SK-N-SH (cell line): ENCODE measurements at regions not wholly inside any gene's neighbourhood (a gene's known extent, or its start where the extent isn't known, plus 50 kb on each side); places are given as distances from the start of the nearest gene placed in this dataset.

Experiments used
- CTCF ChIA-PET: fragments of 300-600, 350-600 bp; formaldehyde crosslinking; extraction: SDS; loops from one replicate; lab custom pipeline; 2021; lab: Yijun Ruan, JAX
- POLR2A ChIA-PET: fragments of 350-600 bp; sonication (Branson Sonifier 250); formaldehyde crosslinking; extraction: SDS; loops from one replicate; lab custom pipeline; 2020; ENCODE audit warnings: antibody characterized with exemption, inconsistent platforms; lab: Yijun Ruan, JAX
- DNase-seq: peaks from one replicate; pipeline ENCODE4 v3.0.0; 2012
- H2AFZ ChIP-seq: fragments of 200-600 bp; sonication (generic); 2 replicates; pipeline ENCODE4 v1.8.1; 2016; ENCODE audit warnings: antibody characterized with exemption, mild to moderate bottlenecking, low read depth
- H3F3A ChIP-seq: fragments of 200-600 bp; sonication (generic); replicated peaks from 2 replicates; pipeline ENCODE3; 2016; ENCODE audit warnings: antibody characterized with exemption, mild to moderate bottlenecking; ENCODE audit not compliant: insufficient read depth
- H3K27ac ChIP-seq, 2 experiments: fragments of 200-500 bp in 1 of 2; fragments of 200-600 bp in 1 of 2; sonication (Bioruptor generic) in 1 of 2; sonication (generic), shearing (Covaris generic) in 1 of 2; 2 replicates each; pipeline versions ENCODE4 v1.5.1 to v1.6.1; 2014 to 2016; ENCODE audit warnings: low read depth in 2 of 2, inconsistent platforms in 1 of 2, low read length in 1 of 2, mild to moderate bottlenecking in 1 of 2, mixed read lengths in 1 of 2
- H3K27me3 ChIP-seq: fragments of 200-600 bp; sonication (generic), shearing (Covaris generic); 2 replicates; pipeline ENCODE4 v1.6.1; 2016; ENCODE audit warnings: mixed run types; ENCODE audit not compliant: insufficient read depth
- H3K36me3 ChIP-seq, 2 experiments: fragments of 200-500 bp in 1 of 2; fragments of 200-600 bp in 1 of 2; sonication (Bioruptor generic) in 1 of 2; sonication (generic) in 1 of 2; replicated peaks in 1 of 2; 2 replicates each; pipeline versions ENCODE3 to v1.5.1; 2014 to 2016; ENCODE audit warnings: low read length in 1 of 2, mild to moderate bottlenecking in 1 of 2; ENCODE audit not compliant: insufficient read depth in 2 of 2, control insufficient read depth in 1 of 2
- H3K4me1 ChIP-seq, 2 experiments: fragments of 200-500 bp in 1 of 2; fragments of 200-600 bp in 1 of 2; sonication (Bioruptor generic) in 1 of 2; sonication (generic), shearing (Covaris generic) in 1 of 2; 2 replicates each; pipeline versions ENCODE4 v1.5.1 to v1.6.1; 2014 to 2016; ENCODE audit warnings: low read depth in 1 of 2, low read length in 1 of 2, mixed run types in 1 of 2; ENCODE audit not compliant: insufficient read depth in 2 of 2, control insufficient read depth in 1 of 2
- H3K4me2 ChIP-seq: fragments of 200-600 bp; sonication (generic), shearing (Covaris generic); 2 replicates; pipeline ENCODE4 v1.6.1; 2017; ENCODE audit warnings: mixed run types
- H3K4me3 ChIP-seq, 2 experiments: fragments of 200-500 bp in 1 of 2; fragments of 200-600 bp in 1 of 2; sonication (Bioruptor generic) in 1 of 2; sonication (generic), shearing (Covaris generic) in 1 of 2; 2 replicates each; pipeline versions ENCODE4 v1.5.1 to v1.8.1; 2014 to 2016; ENCODE audit warnings: low read depth in 2 of 2, inconsistent platforms in 1 of 2, low read length in 1 of 2, mild to moderate bottlenecking in 1 of 2, mixed read lengths in 1 of 2, moderate library complexity in 1 of 2
- H3K79me2 ChIP-seq: fragments of 200-600 bp; sonication (generic); 2 replicates; pipeline ENCODE4 v1.8.1; 2017; ENCODE audit warnings: mild to moderate bottlenecking; ENCODE audit not compliant: insufficient read depth
- H3K9ac ChIP-seq: fragments of 200-600 bp; sonication (generic); 2 replicates; pipeline ENCODE4 v1.6.1; 2017; ENCODE audit warnings: mixed run types
- H3K9me2 ChIP-seq: fragments of 200-600 bp; sonication (generic); 2 replicates; pipeline ENCODE4 v1.6.1; 2017; ENCODE audit warnings: mixed run types
- H3K9me3 ChIP-seq: fragments of 200-600 bp; sonication (generic); 2 replicates; pipeline ENCODE4 v1.6.1; 2017; ENCODE audit warnings: mixed run types, mild to moderate bottlenecking, moderate library complexity
- H4K20me1 ChIP-seq: fragments of 200-600 bp; sonication (generic); 2 replicates; pipeline ENCODE4 v1.6.1; 2017; ENCODE audit warnings: mild to moderate bottlenecking, mixed run types; ENCODE audit not compliant: insufficient read depth
- CTCF ChIP-seq: fragments of 200-600 bp; sonication (generic); IDR thresholded peaks from 2 replicates; pipeline ENCODE4 v1.6.1; 2017; ENCODE audit warnings: antibody characterized with exemption, mild to moderate bottlenecking, moderate library complexity
- ELF1 ChIP-seq: IDR thresholded peaks from 2 replicates; pipeline ENCODE4 v1.4.0; 2012
- EP300 ChIP-seq, 2 experiments: IDR thresholded peaks; 2 replicates each; pipeline versions ENCODE4 v1.4.0 to v1.6.1; 2012; ENCODE audit warnings: borderline replicate concordance in 1 of 2, low read depth in 1 of 2, low read length in 1 of 2
- FOSL2 ChIP-seq: IDR thresholded peaks from 2 replicates; pipeline ENCODE4 v1.4.0; 2012; ENCODE audit warnings: low read depth, mild to moderate bottlenecking, moderate library complexity, borderline replicate concordance
- GABPA ChIP-seq: IDR thresholded peaks from 2 replicates; pipeline ENCODE4 v1.4.0; 2012; ENCODE audit warnings: low read depth, mild to moderate bottlenecking
- GATA2 ChIP-seq: sonication (generic); formaldehyde crosslinking; IDR thresholded peaks from 2 replicates; pipeline ENCODE4 v1.5.0; 2020; ENCODE audit warnings: mild to moderate bottlenecking, missing genetic modification reagents
- MAX ChIP-seq: IDR thresholded peaks from 2 replicates; pipeline ENCODE4 v1.4.0; 2012; ENCODE audit warnings: low read depth
- MXI1 ChIP-seq: IDR thresholded peaks from 2 replicates; pipeline ENCODE4 v1.6.1; 2012; ENCODE audit warnings: mild to moderate bottlenecking, low read depth, low read length, improper control_type of control experiment
- POLR2AphosphoS5 ChIP-seq: IDR thresholded peaks from 2 replicates; pipeline ENCODE4 v1.6.1; 2012; ENCODE audit warnings: low read depth, low read length
- RAD21 ChIP-seq: IDR thresholded peaks from 2 replicates; pipeline ENCODE4 v1.6.1; 2012; ENCODE audit warnings: mild to moderate bottlenecking, low read length
- REST ChIP-seq: IDR thresholded peaks from 2 replicates; pipeline ENCODE4 v1.6.1; 2012; ENCODE audit warnings: mild to moderate bottlenecking, low read depth, low read length, moderate library complexity
- RXRA ChIP-seq: IDR thresholded peaks from 2 replicates; pipeline ENCODE4 v1.4.0; 2012; ENCODE audit warnings: low read depth, mild to moderate bottlenecking, borderline replicate concordance
- TCF12 ChIP-seq: IDR thresholded peaks from 2 replicates; pipeline ENCODE4 v1.4.0; 2012
- USF1 ChIP-seq: IDR thresholded peaks from 2 replicates; pipeline ENCODE4 v1.4.0; 2012; ENCODE audit warnings: low read depth, borderline replicate concordance
- YY1 ChIP-seq: IDR thresholded peaks from 2 replicates; pipeline ENCODE4 v1.4.0; 2012; ENCODE audit warnings: low read depth, mild to moderate bottlenecking
- WGBS: methylation state at CpG from one replicate; pipeline ENCODE4 v1.1.6; 2017; ENCODE audit warnings: low lambda C conversion rate; 5-methylcytosine and 5-hydroxymethylcytosine counted together

GRCh38 chr22:48520884-48521588, 1306.6 kb downstream of the BRD1 start:
- no peak for TF ChIP-seq USF1
- TF ChIP-seq TCF12: no peak
- no peak for TF ChIP-seq EP300 (IDR thresholded peaks at IDR 0.05; ENCODE audit: borderline replicate concordance in 1 of 2, low read depth in 1 of 2, low read length in 1 of 2)
- TF ChIP-seq ELF1: no peak
- no peak for TF ChIP-seq POLR2AphosphoS5
- no peak for TF ChIP-seq FOSL2
- no peak for TF ChIP-seq RXRA
- no peak for TF ChIP-seq GATA2 (CRISPR knock-in tag)
- no peak for TF ChIP-seq YY1
- no peak for TF ChIP-seq RAD21
- no peak for TF ChIP-seq GABPA
- TF ChIP-seq CTCF: no peak
- no peak for TF ChIP-seq MAX
- no peak for TF ChIP-seq REST
- TF ChIP-seq MXI1: no peak

More at GRCh38 chr22:48520884-48521588, 1306.6 kb downstream of the BRD1 start:
- Histone ChIP-seq H3K27me3 (no peaks in the 10 kb centered on the region; the same call in 1 of the 2 replicates), H3K9me3 (no peaks in the 10 kb centered on the region), H3K4me1 (no peaks in the 10 kb centered on the region), H3K27ac (no peak overlapping the region), H2AFZ (no peak overlapping the region), H3K9me2 (no peaks in the 10 kb centered on the region), H3K36me3 (no peaks in the 10 kb centered on the region), H3K9ac (no peak overlapping the region), H3F3A (no peaks in the 10 kb centered on the region), H3K79me2 (no peaks in the 10 kb centered on the region), H4K20me1 (no peaks in the 10 kb centered on the region), H3K4me2 (no peak overlapping the region), H3K4me3 (no peak overlapping the region)
- POLR2A ChIA-PET: no interaction called here
- DNase-seq: no peak
- CTCF ChIA-PET: no interaction called here
- WGBS: 18% methylated on average over 13 of the region's 13 CpGs
